Transverse colon (tissue), 4 donors: ENCODE measurements at regions not wholly inside any gene's neighbourhood (a gene's known extent, or its start where the extent isn't known, plus 50 kb on each side); places are given as distances from the start of the nearest gene placed in this dataset.

ENCODE experiments used
- DNase-seq: peaks from one replicate; pipeline ENCODE4 v3.0.0-alpha.2; 2019
- H3K27ac ChIP-seq, 4 donors: fragments of 200-600 bp; sonication (generic); 2 replicates each; pipeline ENCODE4 v1.5.1; 2016 to 2018; ENCODE audit warnings: inconsistent platforms in 4 of 4
- H3K27me3 ChIP-seq: fragments of 200-600 bp; sonication (generic); 2 replicates; pipeline ENCODE4 v1.5.1; 2017; ENCODE audit warnings: inconsistent platforms
- H3K36me3 ChIP-seq, 4 donors: fragments of 200-600 bp; sonication (generic); 2 replicates each; pipeline ENCODE4 v1.5.1; 2017 to 2019; ENCODE audit warnings: inconsistent platforms in 4 of 4
- H3K4me1 ChIP-seq, 4 donors: fragments of 200-600 bp; sonication (generic); 2 replicates each; pipeline ENCODE4 v1.5.1; 2017 to 2020; ENCODE audit warnings: inconsistent platforms in 4 of 4
- H3K4me3 ChIP-seq, 4 donors: fragments of 200-600 bp; sonication (generic); 1 replicate in 1 of 4; 2 replicates in 3 of 4; pipeline versions ENCODE4 v1.5.1 to v1.6.1; 2017 to 2019; ENCODE audit warnings: inconsistent platforms in 4 of 4
- H3K9me3 ChIP-seq, 2 donors: fragments of 200-600 bp; sonication (generic); 2 replicates each; pipeline ENCODE4 v1.5.1; 2017 to 2019; ENCODE audit warnings: inconsistent platforms in 2 of 2
- EP300 ChIP-seq: sonication (generic); formaldehyde crosslinking; IDR thresholded peaks from one replicate; pipeline ENCODE4 v1.6.1; 2017; ENCODE audit warnings: antibody characterized with exemption, low read depth
- POLR2A ChIP-seq: fragments of 450-650 bp; IDR thresholded peaks from one replicate; pipeline ENCODE4 v1.6.1; 2016; ENCODE audit warnings: antibody characterized with exemption, mild to moderate bottlenecking, moderate library complexity
- POLR2AphosphoS5 ChIP-seq, 3 donors: sonication (generic); formaldehyde crosslinking; IDR thresholded peaks; one replicate each; pipeline ENCODE4 v1.6.1; 2016; ENCODE audit warnings: antibody characterized with exemption in 3 of 3
- WGBS, 2 donors: methylation state at CpG; one replicate each; pipeline ENCODE4 v1.1.5; 2018; ENCODE audit warnings: low coverage in 1 of 2; 5-methylcytosine and 5-hydroxymethylcytosine counted together
- in situ Hi-C, 4 donors: fragments of 200-750 bp; cut with MboI; loops; one replicate each; pipeline versions ENCODE4 v1.15.0 to v1.15.1; 2017; ENCODE audit warnings: low sequenced_read_pairs in 3 of 4, low pct_ligation_motif_present in 1 of 4, low pct_unique_long_range_greater_than_20kb in 1 of 4
- intact Hi-C: fragments of 100-400 bp; cut with DNase I; formaldehyde crosslinking; loops from one replicate; pipeline ENCODE4 v1.15.1; 2023; ENCODE audit warnings: low total_unique reads
- TF ChIP-seq, protein P1 (sequence below), 5 experiments: fragments of 200-600 bp in 3 of 5; fragments of 450-650 bp in 2 of 5; sonication (generic) in 3 of 5; IDR thresholded peaks; 1 replicate in 2 of 5; 2 replicates in 3 of 5; pipeline ENCODE4 v1.5.1; 2016 to 2017; ENCODE audit warnings: antibody characterized with exemption in 5 of 5, inconsistent platforms in 3 of 5, mild to moderate bottlenecking in 2 of 5, moderate library complexity in 1 of 5

DNA sequence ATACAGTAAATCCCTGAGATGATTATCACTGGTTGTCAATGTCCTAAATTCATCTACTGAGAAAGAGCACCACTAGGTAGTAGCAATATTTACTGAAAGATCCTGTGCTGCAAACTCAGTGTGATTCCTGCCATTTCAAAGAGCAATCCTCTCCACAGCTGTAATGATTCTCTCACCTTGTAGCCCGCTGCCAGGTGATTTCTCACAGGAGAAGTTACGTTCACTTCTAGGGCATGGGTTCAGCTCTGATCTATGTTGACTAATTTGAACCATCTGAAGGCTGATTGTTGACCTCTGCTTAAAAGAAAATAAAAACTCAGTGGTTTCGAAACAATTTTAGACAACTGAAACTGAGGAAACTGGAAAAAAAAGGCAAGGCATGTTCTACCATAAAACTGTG is 197.0 kb downstream of the FAT4 start:
- no peak overlapping the region for H3K27ac ChIP-seq
- in situ Hi-C loops = no loop called here
- H3K9me3 ChIP-seq = peaks cover 0 to 4% of the 10 kb centered on the region in 2 donors
- H3K4me3 ChIP-seq = no peak overlapping the region
- no peaks in the 10 kb centered on the region for H3K27me3 ChIP-seq
- TF ChIP-seq POLR2AphosphoS5 (IDR thresholded peaks at IDR 0.05) = no peak
- no peak for TF ChIP-seq POLR2A
- no peak for TF ChIP-seq EP300
- TF ChIP-seq, protein P1, sequence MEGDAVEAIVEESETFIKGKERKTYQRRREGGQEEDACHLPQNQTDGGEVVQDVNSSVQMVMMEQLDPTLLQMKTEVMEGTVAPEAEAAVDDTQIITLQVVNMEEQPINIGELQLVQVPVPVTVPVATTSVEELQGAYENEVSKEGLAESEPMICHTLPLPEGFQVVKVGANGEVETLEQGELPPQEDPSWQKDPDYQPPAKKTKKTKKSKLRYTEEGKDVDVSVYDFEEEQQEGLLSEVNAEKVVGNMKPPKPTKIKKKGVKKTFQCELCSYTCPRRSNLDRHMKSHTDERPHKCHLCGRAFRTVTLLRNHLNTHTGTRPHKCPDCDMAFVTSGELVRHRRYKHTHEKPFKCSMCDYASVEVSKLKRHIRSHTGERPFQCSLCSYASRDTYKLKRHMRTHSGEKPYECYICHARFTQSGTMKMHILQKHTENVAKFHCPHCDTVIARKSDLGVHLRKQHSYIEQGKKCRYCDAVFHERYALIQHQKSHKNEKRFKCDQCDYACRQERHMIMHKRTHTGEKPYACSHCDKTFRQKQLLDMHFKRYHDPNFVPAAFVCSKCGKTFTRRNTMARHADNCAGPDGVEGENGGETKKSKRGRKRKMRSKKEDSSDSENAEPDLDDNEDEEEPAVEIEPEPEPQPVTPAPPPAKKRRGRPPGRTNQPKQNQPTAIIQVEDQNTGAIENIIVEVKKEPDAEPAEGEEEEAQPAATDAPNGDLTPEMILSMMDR (IDR thresholded peaks at IDR 0.05) = no peak
- H3K36me3 ChIP-seq = no peaks in the 10 kb centered on the region
- intact Hi-C loops = no loop called here
- 68 to 81% methylated on average over 3 of the region's 3 CpGs for WGBS, 2 donors
- no peaks in the 10 kb centered on the region for H3K4me1 ChIP-seq
- no peak for DNase-seq

DNA sequence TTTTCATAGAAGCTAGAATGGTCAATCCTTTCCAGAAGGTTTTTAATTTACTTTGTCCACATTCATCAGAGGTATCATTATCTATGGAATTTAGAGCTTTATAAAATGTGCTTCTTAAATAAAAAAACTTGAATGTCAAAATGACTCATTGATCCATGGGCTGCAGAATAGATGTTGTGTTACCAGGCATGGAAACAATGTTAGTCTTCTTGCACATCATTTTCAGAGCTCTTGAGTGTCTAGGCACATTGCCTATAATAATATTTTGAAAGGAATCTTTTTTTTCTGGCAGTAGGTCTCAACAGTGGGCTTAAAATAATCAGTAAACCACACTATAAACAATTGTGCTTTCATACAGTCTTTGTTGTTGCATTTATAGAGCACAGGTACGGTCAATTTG is 200.3 kb downstream of the FAT4 start:
- WGBS, 2 donors = 63 to 77% methylated on average over 1 of the region's 1 CpG
- in situ Hi-C loops (no loop called here), intact Hi-C loops (no loop called here)

GRCh38 chr4:125517831-125518230 is 203.1 kb downstream of the FAT4 start:
- no peak overlapping the region for H3K27ac ChIP-seq
- in situ Hi-C loops = no loop called here
- TF ChIP-seq, protein P1 (IDR thresholded peaks at IDR 0.05) = no peak
- TF ChIP-seq POLR2A (no peak), POLR2AphosphoS5 (IDR thresholded peaks at IDR 0.05) (no peak), EP300 (no peak)
- intact Hi-C loops = no loop called here
- H3K36me3 ChIP-seq = no peaks in the 10 kb centered on the region
- H3K4me1 ChIP-seq = no peaks in the 10 kb centered on the region
- H3K4me3 ChIP-seq = no peak overlapping the region
- 58 to 59% methylated on average over 2 of the region's 2 CpGs for WGBS, 2 donors
- no peaks in the 10 kb centered on the region for H3K27me3 ChIP-seq
- H3K9me3 ChIP-seq = peaks cover 0 to 4% of the 10 kb centered on the region in 2 donors
- no peak for DNase-seq

More for the DNA sequence above, 200.3 kb downstream of the FAT4 start:
- TF ChIP-seq POLR2AphosphoS5 (IDR thresholded peaks at IDR 0.05) = no peak
- no peak for TF ChIP-seq POLR2A
- TF ChIP-seq EP300 = no peak
- TF ChIP-seq, protein P1 (IDR thresholded peaks at IDR 0.05) = no peak
- Histone ChIP-seq H3K4me1 (no peaks in the 10 kb centered on the region), H3K27me3 (no peaks in the 10 kb centered on the region), H3K9me3 (peaks cover 0 to 4% of the 10 kb centered on the region in 2 donors), H3K4me3 (no peak overlapping the region), H3K27ac (no peak overlapping the region), H3K36me3 (no peaks in the 10 kb centered on the region)
- DNase-seq = no peak

GRCh38 chr4:125518281-125518680 is 203.5 kb downstream of the FAT4 start:
- Histone ChIP-seq H3K36me3 (no peaks in the 10 kb centered on the region), H3K4me3 (no peak overlapping the region), H3K9me3 (peaks cover 0 to 4% of the 10 kb centered on the region in 2 donors), H3K27me3 (no peaks in the 10 kb centered on the region), H3K4me1 (no peaks in the 10 kb centered on the region), H3K27ac (no peak overlapping the region)
- in situ Hi-C loops = no loop called here
- intact Hi-C loops = no loop called here
- TF ChIP-seq POLR2A = no peak
- TF ChIP-seq, protein P1 (IDR thresholded peaks at IDR 0.05) = no peak
- TF ChIP-seq POLR2AphosphoS5 (IDR thresholded peaks at IDR 0.05) = no peak
- TF ChIP-seq EP300 = no peak
- DNase-seq = no peak
- 82 to 100% methylated on average over 1 of the region's 1 CpG for WGBS, 2 donors
